ENCODE measurements at regions not wholly inside any gene's neighbourhood (a gene's known extent, or its start where the extent isn't known, plus 50 kb on each side); places are given as distances from the start of the nearest gene placed in this dataset.

GRCh38 chr18:43710135-43710534 is 432.8 kb upstream of the SYT4 start (continued):
- TF ChIP-seq ZBTB43 (CRISPR knock-in tag; IDR thresholded peaks at IDR 0.05) (no peak), ZNF416 (CRISPR knock-in tag; IDR thresholded peaks at IDR 0.05) (no peak), NR2C2 (CRISPR knock-in tag; IDR thresholded peaks at IDR 0.05) (no peak), CTCF (IDR thresholded peaks at IDR 0.05) (no peak), TEAD4 (CRISPR knock-in tag; IDR thresholded peaks at IDR 0.05) (no peak), ATF2 (CRISPR knock-in tag; IDR thresholded peaks at IDR 0.05; ENCODE audit: borderline replicate concordance, low read depth) (no peak), GTF2I (CRISPR knock-in tag; conservative IDR thresholded peaks at IDR 0.05) (no peak), GABPB1 (CRISPR knock-in tag; IDR thresholded peaks at IDR 0.05) (no peak), USF1 (CRISPR knock-in tag; IDR thresholded peaks at IDR 0.05) (no peak), IRF2 (CRISPR knock-in tag; IDR thresholded peaks at IDR 0.05; ENCODE audit: borderline replicate concordance, low read depth) (no peak), RORB (CRISPR knock-in tag; IDR thresholded peaks at IDR 0.05) (no peak)

- DNase-seq (ENCODE audit: low spot score) (no peak), ATAC-seq (no peak)
- ChIA-PET POLR2A (no interaction called here), CTCF (no interaction called here)
- no peak overlapping the region for H3K27ac Mint-ChIP-seq
- peaks cover 7% of the 10 kb centered on the region for H3K4me1 Mint-ChIP-seq
- peaks cover 4% of the 10 kb centered on the region; the same call in 1 of the 2 replicates for H3K9me3 Mint-ChIP-seq
- peaks cover 2% of the 10 kb centered on the region; the same call in 1 of the 2 replicates for H3K36me3 Mint-ChIP-seq
- H3K4me3 Mint-ChIP-seq = no peak overlapping the region
- no peaks in the 10 kb centered on the region; the same call in 1 of the 2 replicates for H3K27me3 Mint-ChIP-seq (ENCODE audit: low read depth)
- no peak for TF ChIP-seq E2F1 (CRISPR knock-in tag; IDR thresholded peaks at IDR 0.05)
- no peak for TF ChIP-seq JAZF1 (CRISPR knock-in tag; IDR thresholded peaks at IDR 0.05)
- no peak for TF ChIP-seq GRHL2 (CRISPR knock-in tag; IDR thresholded peaks at IDR 0.05; ENCODE audit: insufficient replicate concordance, severe bottlenecking)
- no peak for TF ChIP-seq RORB (CRISPR knock-in tag; IDR thresholded peaks at IDR 0.05)
- no peak for TF ChIP-seq CREM (CRISPR knock-in tag; IDR thresholded peaks at IDR 0.05)
- TF ChIP-seq MLX (CRISPR knock-in tag; IDR thresholded peaks at IDR 0.05) = no peak
- TF ChIP-seq ATF3 (CRISPR knock-in tag; conservative IDR thresholded peaks at IDR 0.05) = no peak
- no peak for TF ChIP-seq ZSCAN18 (CRISPR knock-in tag; IDR thresholded peaks at IDR 0.05)
- TF ChIP-seq NFE2L1 (CRISPR knock-in tag; IDR thresholded peaks at IDR 0.05) = no peak
- TF ChIP-seq SOX15 (CRISPR knock-in tag; IDR thresholded peaks at IDR 0.05) = no peak
- TF ChIP-seq ATF1 (CRISPR knock-in tag; IDR thresholded peaks at IDR 0.05) = no peak
- TF ChIP-seq ESRRA (CRISPR knock-in tag; IDR thresholded peaks at IDR 0.05; ENCODE audit: borderline replicate concordance) = no peak
- TF ChIP-seq FOXP4 (CRISPR knock-in tag; IDR thresholded peaks at IDR 0.05) = no peak
- no peak for TF ChIP-seq HMGXB4 (CRISPR knock-in tag; IDR thresholded peaks at IDR 0.05)
These were observed 437.2 kb upstream of the SYT4 start for GRCh38 chr18:43714343-43715010.
